ENCODE measurements at regions not wholly inside any gene's neighbourhood (a gene's known extent, or its start where the extent isn't known, plus 50 kb on each side); places are given as distances from the start of the nearest gene placed in this dataset.

DNA sequence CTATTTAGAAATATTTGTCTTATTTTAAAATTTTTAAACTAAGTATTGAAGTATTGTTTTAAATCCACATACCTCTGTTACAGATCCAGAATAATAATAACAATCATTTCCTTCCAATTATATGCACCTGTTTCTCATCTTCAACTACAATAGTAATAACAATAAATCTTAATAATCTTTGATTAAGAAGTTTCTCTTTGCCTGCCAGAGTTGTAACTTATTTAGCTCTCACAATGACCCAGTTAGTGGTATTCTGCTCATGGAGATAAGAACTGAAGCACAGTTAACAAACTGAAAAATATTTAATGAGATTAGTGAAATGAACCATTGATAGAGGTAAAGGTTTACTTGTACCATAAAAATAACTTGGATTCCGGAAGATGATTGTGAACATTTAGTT, 796.3 kb downstream of the LUZP2 start:
- H3K9ac ChIP-seq, result no peak overlapping the region
- H3F3A ChIP-seq (ENCODE audit: insufficient read depth), result no peaks in the 10 kb centered on the region
- WGBS, 2 experiments (ENCODE audit: low coverage in 1 of 2, low lambda C conversion rate in 2 of 2, missing lambda C conversion rate in 2 of 2), result 27 to 34% methylated on average over 1 of the region's 1 CpG
- no peaks in the 10 kb centered on the region for H3K27me3 ChIP-seq (replicated peaks; ENCODE audit: insufficient read depth)
- no peak overlapping the region for H3K4me3 ChIP-seq
- no peaks in the 10 kb centered on the region for H3K36me3 ChIP-seq (ENCODE audit: low read depth)
- H2AFZ ChIP-seq, result no peak overlapping the region
- H3K79me2 ChIP-seq (ENCODE audit: insufficient read depth), result no peaks in the 10 kb centered on the region
- no peaks in the 10 kb centered on the region for H3K9me2 ChIP-seq (ENCODE audit: insufficient read depth)
- no peak overlapping the region for H3K27ac ChIP-seq
- no peaks in the 10 kb centered on the region for H3K9me3 ChIP-seq (ENCODE audit: low read depth)
- H3K4me2 ChIP-seq (ENCODE audit: unreplicated experiment), result no peak overlapping the region
- in situ Hi-C loops (cut with MboI), result no loop called here
- H3K4me1 ChIP-seq (ENCODE audit: insufficient read depth), result no peaks in the 10 kb centered on the region
- no peaks in the 10 kb centered on the region for H4K20me1 ChIP-seq (ENCODE audit: insufficient read depth)
- TF ChIP-seq EZH2 (IDR thresholded peaks at IDR 0.05; ENCODE audit: insufficient read depth, poor library complexity, severe bottlenecking), result no peak
- TF ChIP-seq EZH2phosphoT487 (IDR thresholded peaks at IDR 0.05; ENCODE audit: insufficient read depth, low read depth), result no peak
- DNase-seq, result no peak

DNA sequence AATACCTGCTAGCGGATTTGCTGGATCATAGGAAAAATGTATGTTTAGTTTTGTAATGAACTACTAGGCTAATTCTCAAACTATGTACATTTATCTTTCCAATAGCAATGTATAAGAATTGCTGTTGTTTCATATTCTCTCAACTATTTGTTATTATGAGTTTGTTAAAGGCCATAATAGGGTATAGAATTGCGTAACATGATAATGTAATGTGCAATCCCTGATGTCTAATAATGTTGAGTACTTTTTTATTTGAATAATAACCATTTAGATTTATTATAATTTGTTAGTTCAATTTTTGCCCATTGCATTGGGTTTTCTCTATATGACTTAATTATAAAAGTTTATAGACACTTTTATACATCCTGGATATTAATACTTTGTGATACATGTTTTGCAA, 801.6 kb downstream of the LUZP2 start:
- no peaks in the 10 kb centered on the region for H3K79me2 ChIP-seq (ENCODE audit: insufficient read depth)
- WGBS, 2 experiments (ENCODE audit: low coverage in 1 of 2, low lambda C conversion rate in 2 of 2, missing lambda C conversion rate in 2 of 2), result 44 to 59% methylated on average over 2 of the region's 2 CpGs
- no peak overlapping the region for H3K4me2 ChIP-seq (ENCODE audit: unreplicated experiment)
- no peaks in the 10 kb centered on the region for H3F3A ChIP-seq (ENCODE audit: insufficient read depth)
- H4K20me1 ChIP-seq (ENCODE audit: insufficient read depth), result no peaks in the 10 kb centered on the region
- no peak overlapping the region for H2AFZ ChIP-seq
- no peaks in the 10 kb centered on the region for H3K36me3 ChIP-seq (ENCODE audit: low read depth)
- no peaks in the 10 kb centered on the region for H3K9me3 ChIP-seq (ENCODE audit: low read depth)
- TF ChIP-seq EZH2phosphoT487 (IDR thresholded peaks at IDR 0.05; ENCODE audit: insufficient read depth, low read depth) (no peak), EZH2 (IDR thresholded peaks at IDR 0.05; ENCODE audit: insufficient read depth, poor library complexity, severe bottlenecking) (no peak)
- H3K9me2 ChIP-seq (ENCODE audit: insufficient read depth), result no peaks in the 10 kb centered on the region
- no peak overlapping the region for H3K9ac ChIP-seq
- H3K27me3 ChIP-seq (replicated peaks; ENCODE audit: insufficient read depth), result no peaks in the 10 kb centered on the region
- H3K4me3 ChIP-seq, result no peak overlapping the region
- in situ Hi-C loops (cut with MboI), result no loop called here
- no peak for DNase-seq
- no peaks in the 10 kb centered on the region for H3K4me1 ChIP-seq (ENCODE audit: insufficient read depth)
- no peak overlapping the region for H3K27ac ChIP-seq

- H3K9ac ChIP-seq, result no peak overlapping the region
- 45 to 51% methylated on average over 4 of the region's 4 CpGs for WGBS, 2 experiments (ENCODE audit: low coverage in 1 of 2, low lambda C conversion rate in 2 of 2, missing lambda C conversion rate in 2 of 2)
- no peaks in the 10 kb centered on the region for H3K4me1 ChIP-seq (ENCODE audit: insufficient read depth)
- no peaks in the 10 kb centered on the region for H4K20me1 ChIP-seq (ENCODE audit: insufficient read depth)
- H3K4me2 ChIP-seq (ENCODE audit: unreplicated experiment), result no peak overlapping the region
- H3K4me3 ChIP-seq, result no peak overlapping the region
- DNase-seq, result no peak
- no peaks in the 10 kb centered on the region for H3K9me2 ChIP-seq (ENCODE audit: insufficient read depth)
- TF ChIP-seq EZH2 (IDR thresholded peaks at IDR 0.05; ENCODE audit: insufficient read depth, poor library complexity, severe bottlenecking), result no peak
- TF ChIP-seq EZH2phosphoT487 (IDR thresholded peaks at IDR 0.05; ENCODE audit: insufficient read depth, low read depth), result no peak
- no peaks in the 10 kb centered on the region for H3F3A ChIP-seq (ENCODE audit: insufficient read depth)
- no peaks in the 10 kb centered on the region for H3K27me3 ChIP-seq (replicated peaks; ENCODE audit: insufficient read depth)
- H3K27ac ChIP-seq, result no peak overlapping the region
- no peaks in the 10 kb centered on the region for H3K79me2 ChIP-seq (ENCODE audit: insufficient read depth)
- H3K36me3 ChIP-seq (ENCODE audit: low read depth), result no peaks in the 10 kb centered on the region
- H3K9me3 ChIP-seq (ENCODE audit: low read depth), result no peaks in the 10 kb centered on the region
- H2AFZ ChIP-seq, result no peak overlapping the region
- in situ Hi-C loops (cut with MboI), result no loop called here
These were observed 813.0 kb downstream of the LUZP2 start for GRCh38 chr11:25309818-25310217.

DNA sequence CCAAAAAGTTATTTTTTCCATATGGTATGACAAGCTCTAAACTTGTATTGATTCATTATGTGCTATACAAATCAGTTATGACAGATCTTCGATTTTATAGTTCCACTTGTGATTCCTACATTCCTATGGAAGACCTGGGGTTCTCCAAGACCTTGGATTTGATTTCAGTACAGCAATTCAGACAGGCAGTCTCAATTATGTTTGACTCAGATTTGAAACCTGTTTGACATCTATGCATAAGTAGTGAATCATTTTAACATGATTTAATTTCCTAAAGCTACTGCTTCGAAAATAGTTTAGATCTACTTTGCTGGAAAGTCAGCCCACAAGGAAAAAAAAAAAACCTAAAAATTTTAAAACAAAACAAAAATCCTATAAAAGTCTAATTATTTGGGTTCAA, 820.4 kb downstream of the LUZP2 start:
- Histone ChIP-seq H4K20me1 (ENCODE audit: insufficient read depth) (no peaks in the 10 kb centered on the region), H3K79me2 (ENCODE audit: insufficient read depth) (no peaks in the 10 kb centered on the region), H3K9ac (no peak overlapping the region), H3K4me2 (ENCODE audit: unreplicated experiment) (no peak overlapping the region), H3K9me3 (ENCODE audit: low read depth) (no peaks in the 10 kb centered on the region), H3F3A (ENCODE audit: insufficient read depth) (no peaks in the 10 kb centered on the region), H3K27me3 (replicated peaks; ENCODE audit: insufficient read depth) (no peaks in the 10 kb centered on the region), H3K4me1 (ENCODE audit: insufficient read depth) (no peaks in the 10 kb centered on the region), H3K36me3 (ENCODE audit: low read depth) (no peaks in the 10 kb centered on the region), H3K9me2 (ENCODE audit: insufficient read depth) (no peaks in the 10 kb centered on the region), H2AFZ (no peak overlapping the region), H3K27ac (no peak overlapping the region), H3K4me3 (no peak overlapping the region)
- in situ Hi-C loops (cut with MboI), result no loop called here
- WGBS, 2 experiments (ENCODE audit: low coverage in 1 of 2, low lambda C conversion rate in 2 of 2, missing lambda C conversion rate in 2 of 2), result 12 to 16% methylated on average over 2 of the region's 2 CpGs
- no peak for DNase-seq
- TF ChIP-seq EZH2 (IDR thresholded peaks at IDR 0.05; ENCODE audit: insufficient read depth, poor library complexity, severe bottlenecking) (no peak), EZH2phosphoT487 (IDR thresholded peaks at IDR 0.05; ENCODE audit: insufficient read depth, low read depth) (no peak)

- H3K4me3 ChIP-seq, result no peak overlapping the region
- H2AFZ ChIP-seq, result no peak overlapping the region
- H3K4me2 ChIP-seq (ENCODE audit: unreplicated experiment), result no peak overlapping the region
- no peaks in the 10 kb centered on the region for H4K20me1 ChIP-seq (ENCODE audit: insufficient read depth)
- H3K27ac ChIP-seq, result no peak overlapping the region
- no peaks in the 10 kb centered on the region for H3K36me3 ChIP-seq (ENCODE audit: low read depth)
- H3K9me2 ChIP-seq (ENCODE audit: insufficient read depth), result no peaks in the 10 kb centered on the region
- no peaks in the 10 kb centered on the region for H3K9me3 ChIP-seq (ENCODE audit: low read depth)
- no peaks in the 10 kb centered on the region for H3K27me3 ChIP-seq (replicated peaks; ENCODE audit: insufficient read depth)
- WGBS, 2 experiments (ENCODE audit: low coverage in 1 of 2, low lambda C conversion rate in 2 of 2, missing lambda C conversion rate in 2 of 2), result 59 to 73% methylated on average over 2 of the region's 2 CpGs
- in situ Hi-C loops (cut with MboI), result no loop called here
- H3K4me1 ChIP-seq (ENCODE audit: insufficient read depth), result no peaks in the 10 kb centered on the region
- H3K9ac ChIP-seq, result no peak overlapping the region
- no peaks in the 10 kb centered on the region for H3K79me2 ChIP-seq (ENCODE audit: insufficient read depth)
- no peak for TF ChIP-seq EZH2 (IDR thresholded peaks at IDR 0.05; ENCODE audit: insufficient read depth, poor library complexity, severe bottlenecking)
- DNase-seq, result no peak
- no peaks in the 10 kb centered on the region for H3F3A ChIP-seq (ENCODE audit: insufficient read depth)
These were observed 822.3 kb downstream of the LUZP2 start for GRCh38 chr11:25319127-25319526.

All from GM23248 (cell line).